ENCODE measurements at regions not wholly inside any gene's neighbourhood (a gene's known extent, or its start where the extent isn't known, plus 50 kb on each side); places are given as distances from the start of the nearest gene placed in this dataset.

GRCh38 chr9:87427851-87428506, 69.7 kb upstream of the DAPK1 start:
- Histone ChIP-seq H3K36me3 (ENCODE audit: control insufficient read depth in 2 of 4, insufficient read depth in 4 of 4, low read length in 3 of 4) (peaks cover 0 to 3% (median 0%) of the 10 kb centered on the region in 4 experiments; a peak in 1 of 8 replicates), H3K9me3 (ENCODE audit: insufficient read depth in 2 of 2, low read depth in 1 of 2, low read length in 1 of 2) (0 out of 4 replicates have a peak, but pooled peaks cover 0 to 3% of the 10 kb centered on the region in 2 experiments), H3K18ac (ENCODE audit: extremely low read depth, low read length) (no peak overlapping the region), H3K4me2 (ENCODE audit: insufficient read depth in 1 of 2, low read depth in 2 of 2, low read length in 2 of 2) (no peak overlapping the region), H3K27ac (ENCODE audit: low read depth, low read length) (no peak overlapping the region), H4K20me1 (replicated peaks in 1 of 2; ENCODE audit: control insufficient read depth in 1 of 2, insufficient read depth in 2 of 2, low read length in 2 of 2) (no peaks in the 10 kb centered on the region), H3K9ac (replicated peaks in 1 of 4; ENCODE audit: extremely low read depth in 1 of 4, low read depth in 3 of 4, low read length in 3 of 4) (no peak overlapping the region), H2BK12ac (ENCODE audit: low read depth, low read length) (no peak overlapping the region), H2BK20ac (ENCODE audit: low read length) (no peak overlapping the region), H4K5ac (ENCODE audit: insufficient read length, low read depth, low read length) (no peak overlapping the region), H2AFZ (ENCODE audit: low read length) (no peak overlapping the region), H2AK5ac (ENCODE audit: low read depth, low read length) (no peak overlapping the region), H3K4me3 (ENCODE audit: extremely low read depth in 1 of 4, insufficient read depth in 2 of 4, low read depth in 3 of 4, low read length in 4 of 4) (no peak overlapping the region), H2BK15ac (ENCODE audit: low read length) (no peak overlapping the region), H3K14ac (ENCODE audit: insufficient read length) (no peak overlapping the region), H2BK5ac (ENCODE audit: low read depth, low read length) (no peak overlapping the region), H3K4ac (replicated peaks; ENCODE audit: insufficient read length, low read depth, low read length) (no peak overlapping the region), H3K23me2 (ENCODE audit: low read depth, low read length) (no peaks in the 10 kb centered on the region), H3K4me1 (replicated peaks in 1 of 4; ENCODE audit: control insufficient read depth in 3 of 4, insufficient read depth in 4 of 4, low read length in 3 of 4) (peaks cover 0 to 6% (median 2%) of the 10 kb centered on the region in 4 experiments; a peak in 2 of 7 replicates), H3K27me3 (replicated peaks in 1 of 4; ENCODE audit: control insufficient read depth in 3 of 4, extremely low read depth in 1 of 4, insufficient read depth in 3 of 4, low read length in 3 of 4) (no peaks in the 10 kb centered on the region; a peak in 1 of 7 replicates), H3K79me1 (ENCODE audit: low read depth, low read length) (no peaks in the 10 kb centered on the region), H3K56ac (replicated peaks; ENCODE audit: insufficient read length, low read depth, low read length) (no peak overlapping the region), H4K91ac (replicated peaks; ENCODE audit: insufficient read length, low read length) (no peak overlapping the region), H4K8ac (ENCODE audit: extremely low read depth, insufficient read depth, low read length) (no peak overlapping the region), H2BK120ac (replicated peaks; ENCODE audit: low read depth, low read length) (no peak overlapping the region), H3K79me2 (ENCODE audit: control insufficient read depth in 1 of 2, insufficient read depth in 2 of 2, low read length in 2 of 2) (no peaks in the 10 kb centered on the region), H3K23ac (ENCODE audit: insufficient read length) (no peak overlapping the region)
- ChIA-PET CTCF (ENCODE audit: partially characterized antibody) (interaction anchor here (3.5 kb wide), 1 partner anchor 70 kb away, joined by 12 read pairs; the partner anchor contains the start of gene DAPK1), POLR2A (ENCODE audit: partially characterized antibody) (interaction anchor here (1.1 to 4.7 kb wide), 4 partner anchors 9 to 42 kb away, joined by 3 to 34 read pairs (median 4); no protein-coding TSS in a partner anchor)
- WGBS, 2 experiments (ENCODE audit: extremely low coverage in 1 of 2, insufficient coverage in 1 of 2, insufficient read length in 1 of 2, insufficient replicate concordance in 2 of 2, low coverage in 1 of 2, low lambda C conversion rate in 2 of 2, missing lambda C conversion rate in 1 of 2), result 95% methylated on average over 5 of the region's 5 CpGs; no CpG with 5 or more reads in 1 of the 2 experiments
- DNase-seq (ENCODE audit: low read depth in 1 of 2, low spot score in 2 of 2) (no peak), FAIRE-seq (no peak)
- no peak for TF ChIP-seq SP4 (IDR thresholded peaks at IDR 0.05; ENCODE audit: low read length)
